Stimulated activated CD4-positive, alpha-beta T cell treated with anti-CD3 and anti-CD28 coated beads, Interleukin-1b, Interleukin-23, amount 100 ng/mL, for 24 hours (primary cell): ENCODE measurements at regions not wholly inside any gene's neighbourhood (a gene's known extent, or its start where the extent isn't known, plus 50 kb on each side); places are given as distances from the start of the nearest gene placed in this dataset.
A peak's percentile ranks its signal among the peaks of the same experiment; 100 is the strongest.

Experiments used
- DNase-seq, 4 experiments: peaks; one replicate each; pipeline ENCODE4 v3.0.0-alpha.2; 2020; ENCODE audit warnings: low read depth in 4 of 4, low spot score in 1 of 4

DNA sequence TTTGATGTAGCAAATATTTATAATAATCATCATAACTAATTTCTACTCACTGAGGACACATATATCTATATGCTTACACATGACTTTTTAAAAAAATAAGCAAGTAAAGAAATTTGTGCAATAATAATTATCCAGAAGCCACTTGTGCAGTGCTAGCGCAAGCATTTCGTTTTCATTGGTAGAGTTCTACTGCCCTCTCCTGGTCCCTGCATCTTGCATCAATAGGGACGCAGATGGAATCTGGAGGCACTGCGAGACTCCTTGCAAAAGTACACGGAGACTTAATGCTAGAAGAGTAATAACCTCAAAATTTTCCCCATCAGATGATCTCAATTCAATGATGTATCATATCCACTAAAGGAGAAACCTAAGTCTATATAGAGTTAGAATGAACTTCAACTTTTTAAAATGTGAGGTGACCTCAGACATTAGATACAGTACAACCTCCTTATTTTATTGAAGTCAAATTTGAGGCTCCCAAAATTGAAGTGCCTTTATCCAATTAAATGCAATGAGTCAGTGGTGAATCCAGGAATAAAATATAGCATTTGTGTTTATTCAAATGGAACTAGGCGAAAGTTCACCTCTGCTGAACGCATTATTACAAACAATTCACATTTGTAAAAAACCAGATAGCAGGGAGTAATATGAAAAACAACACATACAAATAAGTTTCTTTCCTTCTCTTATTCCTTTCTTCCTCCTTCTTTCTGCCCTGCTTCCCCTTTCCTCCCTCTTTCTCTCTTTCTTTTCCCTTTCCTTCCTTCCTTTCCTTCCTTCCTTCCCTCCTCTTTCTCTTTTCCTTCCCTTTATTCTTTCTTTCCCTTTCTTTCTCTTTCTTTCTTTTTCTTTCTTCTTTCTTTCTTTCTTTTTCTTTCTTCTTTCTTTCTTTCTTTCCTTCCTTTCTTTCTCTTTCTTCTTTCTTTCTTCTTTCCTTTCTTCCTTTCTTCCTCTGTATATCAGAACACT, 450.0 kb downstream of the ANKRD50 start:
- peak; percentile 2 to 17 (median 10) for DNase-seq

DNA sequence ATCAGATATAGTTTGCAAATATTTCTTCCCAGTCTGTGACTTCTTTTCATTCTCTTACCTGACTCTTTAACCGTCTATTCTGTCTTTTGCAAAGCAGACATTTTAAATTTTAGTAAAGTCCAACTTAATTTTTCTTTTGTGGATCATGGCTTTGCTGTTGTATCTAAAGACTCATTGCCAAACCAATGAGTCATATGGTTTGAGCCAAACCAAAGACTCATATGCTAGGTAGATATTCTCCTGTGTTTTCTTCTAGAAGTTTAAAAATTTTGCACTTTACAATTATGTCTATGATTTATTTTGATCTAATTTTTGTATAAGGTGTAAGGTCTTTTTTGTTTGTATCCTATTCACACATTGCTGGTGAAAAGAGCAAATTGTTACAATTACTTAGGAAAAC, 446.8 kb downstream of the ANKRD50 start:
- DNase-seq, result no peak

DNA sequence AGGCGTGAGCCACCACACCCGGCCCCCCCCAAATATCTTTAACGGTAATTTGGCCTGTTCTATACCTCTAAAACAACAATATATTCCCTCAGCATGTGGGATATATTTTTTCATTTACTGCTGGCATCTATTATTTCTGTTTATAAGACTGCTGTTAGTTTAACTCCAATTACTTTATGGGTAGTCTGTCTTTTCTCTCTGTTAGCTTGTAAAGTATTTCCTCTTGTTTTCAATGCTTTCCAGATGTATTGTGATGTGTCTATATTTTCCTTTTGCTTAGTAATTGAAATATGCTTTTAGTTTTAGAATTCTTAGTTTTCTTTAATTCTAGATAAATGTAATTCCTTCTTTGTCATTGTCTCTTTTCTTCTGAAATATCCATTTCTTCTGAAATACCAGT, 445.8 kb downstream of the ANKRD50 start:
- no peak for DNase-seq

DNA sequence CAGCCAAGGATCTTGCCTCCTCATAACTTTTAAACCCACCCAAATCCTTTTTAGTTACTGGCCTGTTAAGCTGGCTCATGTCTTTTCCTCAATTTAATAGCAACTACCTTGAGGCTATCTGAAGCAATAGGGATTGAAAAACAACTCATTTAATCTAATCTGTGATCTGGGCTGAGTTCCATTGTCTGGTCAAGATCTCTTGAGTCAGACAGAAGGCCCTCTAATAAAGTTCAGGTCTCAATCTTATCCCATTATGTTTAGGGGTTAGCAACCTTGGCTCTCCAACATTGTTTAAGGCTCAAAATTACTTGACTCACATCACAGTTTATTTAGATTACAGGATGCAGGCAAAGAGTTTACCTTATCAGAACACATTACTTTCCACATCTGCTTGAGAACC, 436.1 kb downstream of the ANKRD50 start:
- DNase-seq, result no peak

DNA sequence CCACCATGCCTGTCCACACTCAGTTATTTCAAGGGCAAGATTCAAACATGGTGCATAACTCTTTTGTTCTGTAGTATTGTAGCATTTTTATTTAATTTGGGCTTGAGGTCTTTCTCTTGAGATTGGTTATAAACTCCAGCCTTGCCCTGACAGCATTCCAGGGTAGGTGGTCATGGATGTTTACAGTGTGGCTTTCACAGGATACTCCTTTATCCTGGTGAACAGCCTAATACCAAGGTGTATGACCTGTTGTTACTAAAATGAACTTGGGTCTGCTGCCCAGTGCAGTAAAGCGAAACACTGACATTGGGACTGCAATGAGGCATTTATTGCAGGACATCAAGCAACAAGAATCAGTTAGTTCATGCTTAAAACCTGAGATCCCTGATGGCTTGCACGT, 434.8 kb downstream of the ANKRD50 start:
- DNase-seq, result no peak

DNA sequence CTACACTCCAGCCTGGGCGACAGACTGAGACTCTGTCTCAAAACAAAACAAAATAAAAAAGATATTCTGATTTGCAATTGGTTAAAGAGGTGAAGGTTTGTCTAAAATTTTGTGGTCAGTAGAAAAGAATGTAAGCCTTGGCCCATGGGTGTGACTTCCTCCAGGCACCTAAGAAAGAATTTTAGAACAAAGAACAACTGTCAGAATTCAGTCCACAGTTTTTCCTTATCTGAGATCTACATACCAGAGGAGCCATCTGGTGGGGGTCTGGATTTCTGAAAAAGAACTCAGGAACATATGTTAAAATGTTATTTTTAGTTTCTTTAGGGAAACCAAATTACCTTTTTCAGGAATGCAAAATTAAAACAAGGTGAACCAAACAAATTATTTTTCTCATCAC, 434.1 kb downstream of the ANKRD50 start:
- DNase-seq, result no peak

DNA sequence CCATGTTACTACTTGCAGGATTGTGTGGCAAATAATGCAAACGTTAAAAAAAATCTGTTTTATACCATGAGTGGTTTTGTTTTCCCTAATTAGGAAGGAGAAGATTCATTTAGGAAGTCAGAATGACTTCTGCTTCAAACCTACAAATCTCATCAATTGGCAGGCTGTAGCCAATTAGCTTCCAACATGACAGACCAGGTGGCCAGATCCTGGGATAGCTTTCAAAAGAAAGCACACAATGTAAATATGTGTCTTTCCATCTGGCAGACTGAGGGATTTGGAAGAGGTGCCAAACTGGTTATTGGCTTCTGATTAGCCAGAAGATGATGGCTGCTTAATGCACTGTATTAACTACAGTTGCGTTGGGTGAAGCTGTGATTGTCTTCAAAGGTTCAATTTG, 432.8 kb downstream of the ANKRD50 start:
- no peak for DNase-seq

DNA sequence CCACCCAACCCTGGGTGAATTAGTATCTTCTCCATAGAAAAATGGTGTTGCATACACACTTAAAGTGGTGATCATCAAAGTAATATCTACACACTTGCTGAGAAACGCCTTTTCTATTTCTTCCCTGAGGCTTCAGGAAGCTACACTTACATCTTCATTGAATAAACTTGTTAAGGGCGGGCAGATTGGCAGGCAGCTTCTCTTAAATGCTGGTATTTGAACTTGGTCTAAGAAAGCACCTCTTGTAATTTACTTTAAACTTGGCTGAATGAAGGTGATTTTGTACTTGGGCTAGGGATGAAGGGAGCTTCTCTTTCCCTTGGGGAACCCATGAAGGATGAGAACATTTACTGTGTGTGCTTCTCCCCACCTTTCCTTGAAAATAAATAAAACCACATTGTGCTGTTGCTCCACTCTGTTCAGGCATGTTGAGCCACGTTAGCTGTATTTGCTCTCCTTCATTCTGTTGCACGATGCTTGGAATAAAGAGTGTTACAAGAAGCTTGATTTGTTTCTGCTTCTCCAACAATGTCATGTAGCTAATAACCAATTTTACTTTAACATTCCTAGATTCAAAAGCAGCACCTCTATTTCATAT, 430.1 kb downstream of the ANKRD50 start:
- no peak for DNase-seq

DNA sequence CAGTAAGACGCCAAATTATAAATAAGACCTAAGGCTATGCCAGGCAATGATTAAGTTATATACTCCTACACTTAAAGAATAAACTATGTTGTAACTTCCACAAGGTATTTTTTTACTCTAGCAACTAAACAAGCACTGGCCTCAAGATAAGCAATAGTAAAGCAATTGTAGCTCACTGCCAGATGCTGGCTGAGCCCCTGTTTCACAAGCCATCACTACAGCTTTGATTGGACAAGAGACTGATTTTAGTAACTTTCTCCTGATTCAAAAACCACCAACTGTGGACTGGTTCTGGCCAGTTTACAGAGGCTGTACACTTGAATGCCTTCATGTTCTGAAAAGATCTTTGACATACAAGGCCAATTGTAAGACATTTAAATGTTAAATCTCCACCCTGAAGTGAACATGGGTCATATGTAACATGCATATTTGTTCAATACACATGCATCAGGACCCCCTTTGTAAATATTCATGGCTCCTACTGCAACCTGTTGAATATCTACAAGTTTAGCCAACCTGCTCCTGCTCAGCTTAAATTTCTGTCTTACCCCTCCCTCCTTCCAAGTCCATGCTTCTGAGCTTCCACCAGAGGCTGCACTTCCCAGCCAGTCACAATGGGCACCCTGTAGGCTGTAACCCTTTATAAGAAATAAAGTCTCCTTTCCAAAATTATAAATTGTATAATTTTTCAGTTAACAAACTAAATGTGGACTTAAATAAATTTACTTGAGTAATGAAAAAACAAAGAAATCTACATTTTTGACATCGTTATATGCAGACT, 423.6 kb downstream of the ANKRD50 start:
- no peak for DNase-seq

DNA sequence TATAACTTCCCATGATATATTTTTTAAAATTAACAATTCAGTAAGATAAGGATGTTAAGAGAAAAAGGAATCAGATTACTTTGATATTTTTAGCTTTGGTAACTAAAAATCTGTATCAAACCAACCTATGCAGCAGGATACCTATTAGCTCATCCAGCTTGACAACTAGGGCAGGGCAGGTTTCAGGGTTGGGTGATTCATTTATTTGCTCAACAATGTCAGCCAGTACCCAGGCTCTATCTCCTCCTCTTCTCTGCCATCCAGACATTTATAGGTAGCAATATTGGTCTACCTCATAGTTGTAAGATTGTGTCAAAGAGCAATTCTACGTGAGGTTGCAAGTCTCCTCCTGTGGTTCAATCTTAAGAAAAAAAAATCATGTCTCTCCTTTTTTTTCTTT, 421.9 kb downstream of the ANKRD50 start:
- DNase-seq, result no peak

DNA sequence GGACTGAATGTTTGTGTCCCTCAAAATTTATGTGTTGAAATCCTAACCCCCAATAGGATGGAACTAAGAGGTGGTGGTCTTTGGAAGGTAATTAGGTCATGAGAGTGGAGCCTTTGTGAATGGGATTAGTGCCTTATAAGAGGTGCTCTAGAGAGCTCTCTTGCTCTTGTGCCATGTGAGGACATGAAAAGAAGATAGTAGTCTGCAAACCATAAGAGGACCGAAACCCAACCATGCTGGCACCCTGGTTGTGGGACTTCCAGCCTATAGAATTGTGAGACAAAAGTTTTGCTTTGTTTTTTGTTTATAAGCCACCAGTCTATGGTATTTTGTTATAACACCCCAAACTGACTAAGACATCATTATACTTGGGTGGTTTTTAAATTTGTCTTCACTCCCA, 417.1 kb downstream of the ANKRD50 start:
- DNase-seq, result no peak

DNA sequence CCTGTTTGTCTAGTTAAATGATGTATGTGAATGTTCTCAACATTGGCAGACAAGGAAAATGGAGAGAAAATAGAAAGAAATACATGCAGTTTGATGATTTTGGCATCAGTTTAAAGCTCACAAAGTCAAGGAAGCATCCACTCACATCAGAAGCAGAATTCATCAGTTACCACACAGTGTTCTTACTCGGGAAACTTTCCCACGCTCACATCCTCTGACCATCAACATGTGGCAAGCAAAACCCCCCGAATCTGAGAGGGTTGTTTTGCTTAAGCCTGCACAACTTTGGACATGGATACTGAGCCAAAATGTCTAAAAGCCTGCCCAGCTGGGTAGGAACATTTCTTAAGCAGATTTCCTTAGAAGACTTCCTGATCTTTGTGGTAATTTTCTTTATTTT, 407.6 kb downstream of the ANKRD50 start:
- no peak for DNase-seq

DNA sequence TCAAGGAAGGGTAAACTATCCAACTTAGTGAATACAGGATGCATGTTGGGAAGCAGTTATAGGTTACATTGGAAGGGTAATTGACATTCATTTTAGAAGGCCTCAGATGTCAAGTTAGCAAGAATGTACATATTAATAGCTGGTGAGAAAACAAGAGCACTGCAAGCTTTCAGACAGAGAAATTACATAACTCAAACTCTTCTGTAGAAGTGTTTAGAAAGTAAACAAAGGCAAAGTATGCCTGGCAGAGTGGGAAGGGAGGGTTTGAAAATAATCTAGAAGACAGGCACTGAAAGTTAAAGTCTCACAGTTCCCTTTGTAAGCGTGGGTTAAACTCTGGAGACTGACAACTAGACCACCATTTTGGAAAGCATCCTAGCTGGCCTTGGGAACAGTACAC, 406.2 kb downstream of the ANKRD50 start:
- DNase-seq, result no peak

DNA sequence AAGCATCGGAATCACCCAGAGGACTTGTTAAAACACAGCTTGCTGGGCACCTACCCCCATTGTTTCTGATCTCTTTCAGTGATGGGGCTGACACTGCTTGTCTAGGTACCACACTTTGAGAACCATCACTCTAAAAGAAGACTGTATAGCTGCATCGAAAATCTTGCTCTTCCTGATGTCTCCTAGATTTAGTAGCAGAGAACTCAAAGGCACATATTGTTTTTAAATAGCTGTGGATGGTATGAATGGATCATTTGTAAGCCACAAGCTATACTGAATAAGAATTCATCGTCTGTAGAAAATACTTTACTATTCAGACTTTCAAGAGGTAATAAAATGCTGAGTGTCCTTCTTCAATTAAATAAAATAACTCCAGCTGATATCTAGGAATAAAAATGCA, 405.4 kb downstream of the ANKRD50 start:
- DNase-seq, result no peak

DNA sequence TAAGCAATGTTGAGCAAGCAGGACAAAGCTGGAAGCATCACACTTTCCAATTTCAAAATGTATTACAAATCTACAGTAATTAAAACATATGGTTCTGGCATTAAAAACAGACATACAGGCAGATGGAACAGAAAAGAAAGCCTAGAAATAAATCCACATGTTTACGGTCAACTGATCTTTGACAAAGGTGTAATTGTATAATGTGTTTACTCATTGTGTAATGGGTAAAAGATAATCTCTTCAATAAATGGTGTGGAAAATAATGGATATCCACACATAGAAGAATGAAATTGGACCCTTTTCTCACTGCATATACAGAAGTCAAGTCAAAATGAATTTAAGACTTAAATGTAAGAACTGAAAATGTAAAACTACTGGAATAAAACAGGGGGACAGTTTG, 394.2 kb downstream of the ANKRD50 start:
- no peak for DNase-seq

DNA sequence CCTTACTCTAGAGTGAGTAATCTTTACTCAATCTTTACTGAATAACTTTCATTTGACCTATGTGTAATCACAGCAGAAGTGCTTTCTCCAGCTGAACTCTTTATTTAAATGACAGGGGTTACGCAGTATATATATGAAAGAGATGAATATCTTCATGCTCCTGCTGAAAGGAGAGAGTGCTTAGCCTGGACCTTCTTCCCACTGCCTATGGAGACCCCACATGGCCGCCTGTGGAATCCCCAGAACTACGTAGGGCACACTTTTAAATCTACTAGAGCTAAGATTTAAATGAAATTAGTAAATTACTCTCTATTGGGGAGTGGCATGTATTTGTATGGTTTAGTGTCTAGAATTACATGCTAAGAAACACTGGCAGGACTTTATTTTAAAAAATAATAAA, 391.2 kb downstream of the ANKRD50 start:
- DNase-seq, result no peak

DNA sequence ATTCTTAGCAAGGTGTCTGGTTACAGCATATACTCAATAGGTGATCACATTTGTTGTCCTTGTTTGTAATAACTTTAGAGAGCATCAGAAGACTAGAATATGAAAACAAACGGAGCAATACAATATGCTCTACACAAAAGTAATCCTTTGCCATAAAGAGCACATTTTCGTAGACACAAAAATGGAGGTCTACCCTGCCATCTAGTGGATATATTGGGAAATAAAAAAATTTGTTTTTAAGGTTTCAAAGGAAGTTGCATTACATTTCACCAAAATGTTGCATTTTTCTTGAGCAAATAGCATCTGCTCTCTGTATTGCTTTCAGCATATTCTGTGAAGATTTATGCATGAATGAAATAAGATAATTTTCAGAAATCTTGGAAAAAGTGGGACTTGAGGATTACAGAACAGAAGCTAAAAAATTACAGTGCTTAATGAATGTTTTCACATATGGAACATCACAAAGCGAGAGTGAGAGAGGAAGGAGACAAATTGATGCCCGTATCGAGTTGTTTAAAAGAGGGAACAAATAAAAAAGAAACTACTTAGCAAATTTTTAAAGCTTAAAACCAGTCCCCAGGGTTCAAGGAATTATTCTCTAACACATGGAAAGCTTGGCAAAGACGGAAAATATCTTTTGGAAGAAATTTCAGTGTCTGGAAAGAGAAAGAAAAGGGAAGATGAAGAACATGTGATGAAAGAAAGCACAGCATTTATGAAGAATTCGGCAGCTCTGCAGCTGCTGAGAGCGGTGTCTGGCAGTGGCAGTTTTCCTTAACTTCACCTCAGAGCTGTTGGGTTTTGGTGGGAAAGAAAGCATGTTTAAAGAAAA, 390.1 kb downstream of the ANKRD50 start:
- DNase-seq, result no peak

DNA sequence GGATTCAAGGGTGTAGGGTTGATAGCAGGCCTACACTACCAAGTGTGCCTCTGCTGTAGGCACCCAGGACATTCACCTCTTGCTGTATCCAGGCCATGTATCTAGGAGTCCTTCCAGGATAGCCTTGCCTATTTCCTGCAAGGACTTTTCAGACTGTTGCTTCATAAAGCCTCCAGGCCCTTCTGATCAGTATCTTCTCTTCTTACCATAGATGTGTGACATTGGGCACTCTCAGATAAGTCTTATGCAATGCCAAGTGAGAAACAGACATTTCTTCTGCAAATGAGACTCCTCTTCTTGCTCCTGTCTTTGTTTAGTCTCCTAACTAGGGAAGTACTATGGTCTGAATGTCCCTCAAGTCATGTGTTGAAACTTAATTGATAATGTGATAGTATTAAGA, 386.8 kb downstream of the ANKRD50 start:
- DNase-seq, result no peak

DNA sequence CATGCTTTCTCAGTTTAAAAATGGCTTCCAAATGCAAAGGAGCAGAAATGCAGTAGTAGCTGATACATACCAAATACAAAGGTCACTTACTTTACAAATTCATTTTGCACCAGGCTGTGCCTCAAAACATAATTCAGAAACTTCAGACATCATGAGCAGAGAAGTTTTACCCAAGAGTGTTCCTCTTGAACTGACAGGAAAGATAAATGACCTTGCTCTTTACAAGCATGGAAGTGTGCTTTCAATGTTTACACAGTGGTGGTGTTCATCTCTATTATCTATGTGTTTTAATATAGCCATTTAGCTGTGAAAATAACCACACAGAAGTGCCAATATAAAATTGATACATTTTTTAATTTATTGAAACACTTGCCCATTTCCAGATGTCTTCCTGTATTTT, 383.4 kb downstream of the ANKRD50 start:
- no peak for DNase-seq

DNA sequence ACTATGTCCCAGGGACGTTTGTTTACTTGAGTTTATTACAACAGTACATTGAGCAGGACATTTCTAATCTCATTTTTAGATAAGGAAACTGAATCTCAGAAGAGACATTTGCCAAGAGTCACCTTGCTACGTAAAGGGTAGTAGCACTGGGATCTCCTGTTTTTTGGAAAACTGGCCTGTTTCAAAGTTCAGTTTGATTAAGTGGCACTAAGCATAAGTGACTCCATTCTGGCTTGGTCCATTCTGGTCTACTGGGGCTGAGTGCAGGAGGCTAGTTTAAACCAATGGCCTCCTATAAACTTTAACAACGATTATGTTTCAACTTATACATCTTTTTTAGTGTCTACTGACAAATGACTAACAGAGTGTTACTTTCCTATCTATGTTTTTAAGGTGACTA, 382.5 kb downstream of the ANKRD50 start:
- DNase-seq, result no peak

DNA sequence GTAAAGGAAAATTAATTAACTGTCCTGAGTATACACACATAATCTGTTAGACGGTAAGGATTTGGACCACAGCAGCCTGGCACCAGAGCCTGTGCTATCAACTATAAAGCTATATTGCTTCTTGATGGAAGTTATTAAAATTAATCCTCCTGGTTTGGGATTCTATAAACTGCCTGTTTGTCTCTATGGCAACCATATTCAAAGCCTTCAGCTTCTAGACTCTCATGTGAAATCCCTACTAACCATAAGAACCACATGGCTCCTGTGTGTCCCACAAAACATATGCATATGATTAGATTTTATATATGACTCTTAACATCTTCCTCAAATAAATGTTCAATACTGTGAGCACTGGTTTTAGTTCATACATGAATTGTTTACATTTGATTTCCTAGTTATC, 380.8 kb downstream of the ANKRD50 start:
- no peak for DNase-seq
